Psoas muscle (tissue), 7 donors: ENCODE measurements at regions not wholly inside any gene's neighbourhood (a gene's known extent, or its start where the extent isn't known, plus 50 kb on each side); places are given as distances from the start of the nearest gene placed in this dataset.

Experiments
- ATAC-seq, 4 donors: fragments of 200-7000 bp; cut with Tn5 transposase; one replicate each; pipeline ENCODE4 v1.9.1; 2020; ENCODE audit warnings: moderate library complexity in 3 of 4, mild to moderate bottlenecking in 2 of 4
- DNase-seq, 2 donors: peaks; one replicate each; pipeline ENCODE4 v3.0.0-alpha.2; 2020
- H3K27ac ChIP-seq: fragments of 200-600 bp; one replicate; pipeline ENCODE4 v1.8.0; 2022
- H3K27me3 ChIP-seq, 3 donors: fragments of 200-600 bp in 1 of 3; one replicate each; pipeline versions ENCODE4 v1.6.1 to v1.8.0; 2013 to 2022; ENCODE audit warnings: low read length in 2 of 3, mild to moderate bottlenecking in 2 of 3, moderate library complexity in 1 of 3; ENCODE audit not compliant: insufficient read depth in 3 of 3
- H3K36me3 ChIP-seq, 2 donors: fragments of 200-600 bp in 1 of 2; one replicate each; pipeline versions ENCODE4 v1.6.1 to v1.8.0; 2013 to 2022; ENCODE audit warnings: low read depth in 1 of 2, mild to moderate bottlenecking in 1 of 2, moderate library complexity in 1 of 2; ENCODE audit not compliant: insufficient read depth in 1 of 2
- H3K4me1 ChIP-seq: fragments of 200-600 bp; one replicate; pipeline ENCODE4 v1.8.0; 2022
- H3K4me3 ChIP-seq: fragments of 200-600 bp; one replicate; pipeline ENCODE4 v1.8.0; 2022; ENCODE audit warnings: mild to moderate bottlenecking
- H3K9me3 ChIP-seq: fragments of 200-600 bp; one replicate; pipeline ENCODE4 v1.8.0; 2022
- WGBS, 3 donors: extraction: QIAGEN DNeasy Blood & Tissue Kit; methylation state at CpG; one replicate each; pipeline versions ENCODE4 v1.1.6 to v1.1.7; 2013; 5-methylcytosine and 5-hydroxymethylcytosine counted together
- intact Hi-C, 2 donors: fragments of 100-400 bp; cut with DNase I; formaldehyde crosslinking; loops; one replicate each; pipeline versions ENCODE4 v1.11.0 to v1.14.2; 2022
- TF ChIP-seq, protein P1 (sequence below): fragments of 200-600 bp; IDR thresholded peaks from one replicate; pipeline ENCODE4 v1.8.0; 2022; ENCODE audit warnings: antibody characterized with exemption
- donor health status: healthy with polysubstance abuse.
- donor health status: DM: no; HTN: no; CAD: no; lungs with moderate emphysema.
- donor health status: Bipolar disorder and iron deficiency.
- donor health status: healthy.
- donor health status: DM: yes; HTN: yes; CAD: no.
- donor health status: DM: no; HTN: no; CAD: no.
- donor health status: DM: yes; HTN: yes; CAD: no.

DNA sequence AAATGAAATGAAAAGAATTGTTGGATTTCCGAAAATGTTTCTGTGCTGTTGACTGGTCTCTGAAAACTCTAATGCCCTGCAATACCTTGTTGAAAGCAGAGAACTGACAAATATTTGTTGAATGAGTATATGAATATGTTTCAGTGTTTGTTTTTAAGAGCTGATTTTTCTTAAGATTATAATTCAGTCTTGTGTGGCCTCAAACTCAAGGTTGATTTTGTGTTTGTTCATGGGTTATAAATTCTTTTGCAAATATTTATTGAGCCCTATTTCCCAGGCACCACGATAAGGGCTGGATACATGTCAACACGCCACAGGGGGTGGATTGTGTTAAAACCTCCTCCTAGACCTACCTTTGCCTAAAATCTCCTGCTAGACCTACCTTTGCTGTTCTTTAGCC is 203.9 kb upstream of the PLPP4 start:
- Histone ChIP-seq H3K4me1 (no peaks in the 10 kb centered on the region), H3K27ac (no peak overlapping the region), H3K27me3 (no peaks in the 10 kb centered on the region), H3K9me3 (no peaks in the 10 kb centered on the region), H3K36me3 (no peaks in the 10 kb centered on the region), H3K4me3 (no peak overlapping the region)
- no peak for DNase-seq
- no peak for ATAC-seq
- TF ChIP-seq, protein P1, sequence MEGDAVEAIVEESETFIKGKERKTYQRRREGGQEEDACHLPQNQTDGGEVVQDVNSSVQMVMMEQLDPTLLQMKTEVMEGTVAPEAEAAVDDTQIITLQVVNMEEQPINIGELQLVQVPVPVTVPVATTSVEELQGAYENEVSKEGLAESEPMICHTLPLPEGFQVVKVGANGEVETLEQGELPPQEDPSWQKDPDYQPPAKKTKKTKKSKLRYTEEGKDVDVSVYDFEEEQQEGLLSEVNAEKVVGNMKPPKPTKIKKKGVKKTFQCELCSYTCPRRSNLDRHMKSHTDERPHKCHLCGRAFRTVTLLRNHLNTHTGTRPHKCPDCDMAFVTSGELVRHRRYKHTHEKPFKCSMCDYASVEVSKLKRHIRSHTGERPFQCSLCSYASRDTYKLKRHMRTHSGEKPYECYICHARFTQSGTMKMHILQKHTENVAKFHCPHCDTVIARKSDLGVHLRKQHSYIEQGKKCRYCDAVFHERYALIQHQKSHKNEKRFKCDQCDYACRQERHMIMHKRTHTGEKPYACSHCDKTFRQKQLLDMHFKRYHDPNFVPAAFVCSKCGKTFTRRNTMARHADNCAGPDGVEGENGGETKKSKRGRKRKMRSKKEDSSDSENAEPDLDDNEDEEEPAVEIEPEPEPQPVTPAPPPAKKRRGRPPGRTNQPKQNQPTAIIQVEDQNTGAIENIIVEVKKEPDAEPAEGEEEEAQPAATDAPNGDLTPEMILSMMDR = no peak
- intact Hi-C loops = no loop called here
- 62 to 74% (median 72%) methylated on average over 3 of the region's 3 CpGs for WGBS, 3 donors

DNA sequence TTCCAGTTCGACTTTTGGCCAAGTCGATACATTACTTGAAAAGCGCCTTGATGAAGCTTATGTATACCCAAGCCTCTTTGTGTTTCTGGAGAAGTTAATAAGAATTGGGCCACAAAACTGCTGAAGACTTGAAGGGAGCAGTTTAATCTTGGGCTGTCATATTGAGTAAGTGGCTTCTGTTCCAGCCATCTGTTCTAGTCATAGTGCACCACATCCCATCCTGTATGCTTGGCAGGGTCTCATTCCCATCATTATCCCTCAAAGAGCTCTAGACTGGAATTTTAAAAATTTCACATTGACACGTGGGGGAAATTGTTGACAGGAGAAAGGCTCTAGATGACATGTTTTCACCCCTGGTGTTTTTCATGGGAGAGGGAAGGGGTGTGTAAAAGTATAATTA is 196.6 kb upstream of the PLPP4 start:
- H3K36me3 ChIP-seq = no peaks in the 10 kb centered on the region
- no peak overlapping the region for H3K27ac ChIP-seq
- ATAC-seq = no peak
- intact Hi-C loops = no loop called here
- no peak for DNase-seq
- no peaks in the 10 kb centered on the region for H3K9me3 ChIP-seq
- H3K27me3 ChIP-seq = no peaks in the 10 kb centered on the region
- no peak overlapping the region for H3K4me3 ChIP-seq
- no peaks in the 10 kb centered on the region for H3K4me1 ChIP-seq
- TF ChIP-seq, protein P1 = no peak
- 69 to 75% (median 69%) methylated on average over 4 of the region's 4 CpGs for WGBS, 3 donors

DNA sequence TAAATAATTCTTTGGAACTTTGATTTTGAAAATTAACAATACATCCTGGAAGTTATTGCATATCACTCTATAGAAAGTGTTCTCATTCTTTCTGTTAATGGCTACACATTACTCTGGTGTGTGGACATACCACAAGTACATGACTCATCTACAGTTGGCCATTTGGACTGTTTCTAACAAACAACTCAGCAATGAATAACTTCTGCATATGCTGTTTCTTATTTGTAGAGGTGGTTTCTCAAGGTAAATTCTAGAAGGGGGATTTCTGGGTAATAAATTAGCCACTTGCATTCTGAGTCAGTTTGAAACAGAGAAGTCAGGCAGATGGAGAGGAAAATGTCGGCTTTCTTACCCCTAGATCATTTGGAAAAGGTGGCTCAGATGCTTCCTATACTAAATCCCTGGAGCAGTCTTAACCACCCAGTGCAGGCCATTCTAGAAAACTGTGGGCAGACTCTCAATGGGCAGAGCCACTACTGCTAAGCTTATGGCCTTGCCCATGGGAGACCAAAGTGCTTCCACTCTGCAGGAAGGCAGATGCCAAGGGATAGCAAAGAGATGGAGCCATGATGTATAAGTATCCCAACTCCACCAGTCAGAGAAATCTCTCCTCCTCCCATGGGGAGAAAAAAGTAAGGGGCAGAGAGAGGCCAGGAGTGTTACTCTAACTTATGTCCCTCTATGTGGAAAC is 194.0 kb upstream of the PLPP4 start:
- Histone ChIP-seq H3K9me3 (no peaks in the 10 kb centered on the region), H3K4me3 (no peak overlapping the region), H3K27ac (no peak overlapping the region), H3K27me3 (no peaks in the 10 kb centered on the region), H3K4me1 (no peaks in the 10 kb centered on the region), H3K36me3 (no peaks in the 10 kb centered on the region)
- TF ChIP-seq, protein P1 = no peak
- WGBS, 3 donors = 70 to 76% (median 74%) methylated on average over 1 of the region's 1 CpG
- DNase-seq (no peak), ATAC-seq (no peak)
- intact Hi-C loops = no loop called here

DNA sequence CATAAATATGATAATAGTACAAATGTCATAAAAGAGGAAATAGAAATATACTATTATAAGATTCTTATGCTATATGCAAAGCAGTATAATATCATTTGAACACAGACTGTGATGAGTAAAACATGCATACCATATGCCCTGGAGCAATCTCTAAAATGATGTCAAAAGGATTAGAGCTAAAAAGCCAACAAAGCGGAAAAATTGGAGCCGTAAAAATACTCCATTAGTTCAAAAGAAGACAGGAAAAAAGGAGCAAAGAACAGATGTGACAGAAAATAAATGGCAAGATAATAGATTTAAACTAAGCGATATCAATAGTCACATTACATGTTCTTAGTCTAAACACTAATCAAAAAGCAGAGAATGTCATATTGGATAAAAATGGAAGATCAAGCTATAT is 191.0 kb upstream of the PLPP4 start:
- no peak for ATAC-seq
- no peaks in the 10 kb centered on the region for H3K36me3 ChIP-seq
- H3K4me1 ChIP-seq = no peaks in the 10 kb centered on the region
- no peaks in the 10 kb centered on the region for H3K27me3 ChIP-seq
- H3K9me3 ChIP-seq = no peaks in the 10 kb centered on the region
- no peak overlapping the region for H3K4me3 ChIP-seq
- TF ChIP-seq, protein P1 = no peak
- H3K27ac ChIP-seq = no peak overlapping the region
- no peak for DNase-seq
- WGBS, 3 donors = 53 to 70% (median 59%) methylated on average over 3 of the region's 3 CpGs
- intact Hi-C loops = no loop called here

DNA sequence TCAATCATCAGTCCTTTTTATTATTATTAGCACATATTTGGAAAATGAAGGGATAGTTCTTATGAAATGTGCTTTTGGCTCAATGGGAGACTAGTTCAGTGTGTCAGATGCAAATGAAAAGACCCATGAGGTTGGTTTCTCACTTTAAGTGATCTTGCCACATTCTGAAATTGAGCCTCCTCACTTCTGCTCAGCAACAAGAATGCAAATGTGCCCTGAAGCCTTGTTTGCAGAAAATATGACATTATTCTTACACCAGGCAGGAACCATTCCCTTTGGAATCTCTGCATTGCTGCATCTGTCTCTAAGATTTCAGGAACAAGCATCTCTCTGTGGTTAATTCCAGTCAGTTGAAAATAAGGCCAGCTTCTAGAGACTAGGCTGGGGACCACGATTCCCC is 186.1 kb upstream of the PLPP4 start:
- WGBS, 3 donors = 22 to 34% (median 32%) methylated on average over 1 of the region's 1 CpG
- Histone ChIP-seq H3K4me1 (no peaks in the 10 kb centered on the region), H3K9me3 (no peaks in the 10 kb centered on the region), H3K4me3 (no peak overlapping the region), H3K27me3 (no peaks in the 10 kb centered on the region), H3K27ac (no peak overlapping the region), H3K36me3 (no peaks in the 10 kb centered on the region)
- ATAC-seq = no peak
- no peak for DNase-seq
- TF ChIP-seq, protein P1 = no peak
- intact Hi-C loops = no loop called here
